ENCODE measurements at regions not wholly inside any gene's neighbourhood (a gene's known extent, or its start where the extent isn't known, plus 50 kb on each side); places are given as distances from the start of the nearest gene placed in this dataset.

GRCh38 chr6:118710616-118711015, 59.2 kb upstream of the CEP85L start:
- TF ChIP-seq CTCF (IDR thresholded peaks at IDR 0.05; ENCODE audit: insufficient read depth, low read depth, low read length), result no peak
- TF ChIP-seq EZH2 (IDR thresholded peaks at IDR 0.05; ENCODE audit: insufficient read depth, low read length), result no peak
